HG03469 (cell line): ENCODE measurements at regions not wholly inside any gene's neighbourhood (a gene's known extent, or its start where the extent isn't known, plus 50 kb on each side); places are given as distances from the start of the nearest gene placed in this dataset.

Experiments
- ATAC-seq: cut with Tn5 transposase; IDR thresholded peaks from one replicate; pipeline ENCODE4 v1.9.1; 2021; ENCODE audit warnings: mild to moderate bottlenecking, moderate library complexity, moderate number of reproducible peaks; ENCODE audit not compliant: unreplicated experiment

GRCh38 chr11:111148953-111149352 lies 96.6 kb upstream of the POU2AF2 start:
- no peak for ATAC-seq

GRCh38 chr11:111148121-111148520 lies 97.4 kb upstream of the POU2AF2 start:
- ATAC-seq = no peak

- no peak for ATAC-seq
Observed at GRCh38 chr11:111137846-111138245, 107.7 kb upstream of the POU2AF2 start.

- ATAC-seq = no peak
Observed at GRCh38 chr11:111135778-111136570, 109.6 kb upstream of the POU2AF2 start.

- no peak for ATAC-seq
Observed at GRCh38 chr11:111135101-111135500, 110.4 kb upstream of the POU2AF2 start.

- no peak for ATAC-seq
Observed at GRCh38 chr11:111128076-111128870, 117.3 kb upstream of the POU2AF2 start.

- no peak for ATAC-seq
Observed at GRCh38 chr11:111124724-111125123, 120.8 kb upstream of the POU2AF2 start.

- ATAC-seq = no peak
Observed at GRCh38 chr11:111123463-111124398, 121.8 kb upstream of the POU2AF2 start.

- no peak for ATAC-seq
Observed at GRCh38 chr11:111120696-111121302, 124.7 kb upstream of the POU2AF2 start.

- ATAC-seq = no peak
Observed at GRCh38 chr11:111120161-111120560, 125.4 kb upstream of the POU2AF2 start.

- ATAC-seq = no peak
Observed at GRCh38 chr11:111119751-111120150, 125.8 kb upstream of the POU2AF2 start.

GRCh38 chr11:111115890-111116289 lies 129.6 kb upstream of the POU2AF2 start:
- no peak for ATAC-seq

- ATAC-seq = no peak
Observed at GRCh38 chr11:111114091-111114490, 131.4 kb upstream of the POU2AF2 start.

- no peak for ATAC-seq
Observed at GRCh38 chr11:111112614-111113013, 132.9 kb upstream of the POU2AF2 start.

- no peak for ATAC-seq
Observed at GRCh38 chr11:111107501-111107900, 138.0 kb upstream of the POU2AF2 start.

- ATAC-seq = no peak
Observed at GRCh38 chr11:111106641-111107040, 138.9 kb upstream of the POU2AF2 start.

GRCh38 chr11:111105566-111105965 lies 140.0 kb upstream of the POU2AF2 start:
- no peak for ATAC-seq

GRCh38 chr11:111104185-111104584 lies 141.3 kb upstream of the POU2AF2 start:
- ATAC-seq = no peak

- ATAC-seq = no peak
Observed at GRCh38 chr11:111101881-111102280, 143.6 kb upstream of the POU2AF2 start.

- no peak for ATAC-seq
Observed at GRCh38 chr11:111099028-111099713, 146.4 kb upstream of the POU2AF2 start.
